Bone marrow (tissue), 2 donors: ENCODE measurements at regions not wholly inside any gene's neighbourhood (a gene's known extent, or its start where the extent isn't known, plus 50 kb on each side); places are given as distances from the start of the nearest gene placed in this dataset.
"Not testable (repeated sequence)": the region's sequence is repeated elsewhere in the genome, so short reads cannot be mapped to it uniquely, and the experiment has no call there.

Experiments
- DNase-seq, 2 donors: peaks; one replicate each; lab custom pipeline; 2025; lab: John Stamatoyannopoulos, UW

- no peak for DNase-seq
Observed at GRCh38 chr1:199220031-199220430, 581.2 kb downstream of the PTPRC start.

- DNase-seq: no peak
Observed at GRCh38 chr1:199221371-199222150, 582.7 kb downstream of the PTPRC start.

- no peak for DNase-seq
Observed at GRCh38 chr1:199223936-199224335, 585.1 kb downstream of the PTPRC start.

- DNase-seq: peak in 1 of 2 donors; percentile 77
Observed at GRCh38 chr1:199226163-199226562, 587.3 kb downstream of the PTPRC start.

- DNase-seq: peak in 1 of 2 donors; percentile 33
Observed at GRCh38 chr1:199242147-199242546, 603.3 kb downstream of the PTPRC start.

GRCh38 chr1:199242601-199243000 lies 603.8 kb downstream of the PTPRC start:
- DNase-seq: no peak

GRCh38 chr1:199243423-199244061 lies 604.7 kb downstream of the PTPRC start:
- peak in 1 of 2 donors; percentile 51 for DNase-seq

- DNase-seq: no peak
Observed at GRCh38 chr1:199245946-199246345, 607.1 kb downstream of the PTPRC start.

GRCh38 chr1:199246716-199247115 lies 607.9 kb downstream of the PTPRC start:
- DNase-seq: no peak

GRCh38 chr1:199247891-199248290 lies 609.1 kb downstream of the PTPRC start:
- no peak for DNase-seq

- not testable (repeated sequence) for DNase-seq
Observed at GRCh38 chr1:199254040-199254439, 615.2 kb downstream of the PTPRC start.

GRCh38 chr1:199261328-199261727 lies 622.5 kb downstream of the PTPRC start:
- DNase-seq: no peak

- DNase-seq: no peak
Observed at GRCh38 chr1:199264283-199264682, 625.4 kb downstream of the PTPRC start.

GRCh38 chr1:199264911-199265310 lies 626.1 kb downstream of the PTPRC start:
- DNase-seq: no peak

GRCh38 chr1:199265319-199265718 lies 626.5 kb downstream of the PTPRC start:
- DNase-seq: no peak

GRCh38 chr1:199269241-199269640 lies 630.4 kb downstream of the PTPRC start:
- no peak for DNase-seq

- no peak for DNase-seq
Observed at GRCh38 chr1:199272139-199272544, 633.3 kb downstream of the PTPRC start.

- no peak for DNase-seq
Observed at GRCh38 chr1:199272628-199273086, 633.8 kb downstream of the PTPRC start.

GRCh38 chr1:199273837-199274379 lies 635.1 kb downstream of the PTPRC start:
- DNase-seq: no peak

- DNase-seq: no peak
Observed at GRCh38 chr1:199279067-199279466, 640.2 kb downstream of the PTPRC start.

GRCh38 chr1:199279872-199280645 lies 641.2 kb downstream of the PTPRC start:
- no peak for DNase-seq

- no peak for DNase-seq
Observed at GRCh38 chr1:199282751-199283305, 644.0 kb downstream of the PTPRC start.
